ENCODE measurements at regions not wholly inside any gene's neighbourhood (a gene's known extent, or its start where the extent isn't known, plus 50 kb on each side); places are given as distances from the start of the nearest gene placed in this dataset.

- DNase-seq (ENCODE audit: low spot score): peak; percentile 42
- no peaks in the 10 kb centered on the region for H3K9me3 ChIP-seq
- peaks cover 0 to 17% of the 10 kb centered on the region in 2 donors for H3K4me1 ChIP-seq
- H3K36me3 ChIP-seq: no peaks in the 10 kb centered on the region
- no peak overlapping the region for H3K27ac ChIP-seq
- no peak overlapping the region for H3K4me3 ChIP-seq
- no peaks in the 10 kb centered on the region for H3K27me3 ChIP-seq
- no peak for TF ChIP-seq CTCF (IDR thresholded peaks at IDR 0.05)
Observed at GRCh38 chr6:169960521-169960885, 209.1 kb downstream of the ERMARD start.

GRCh38 chr6:169960003-169960344 is 208.6 kb downstream of the ERMARD start:
- DNase-seq (ENCODE audit: low spot score): peak; percentile 52
- Histone ChIP-seq H3K36me3 (no peaks in the 10 kb centered on the region), H3K4me1 (peaks cover 0 to 17% of the 10 kb centered on the region in 2 donors), H3K9me3 (no peaks in the 10 kb centered on the region), H3K4me3 (no peak overlapping the region), H3K27ac (no peak overlapping the region), H3K27me3 (no peaks in the 10 kb centered on the region)
- TF ChIP-seq CTCF (IDR thresholded peaks at IDR 0.05): no peak

- no peaks in the 10 kb centered on the region for H3K36me3 ChIP-seq
- H3K27ac ChIP-seq: no peak overlapping the region
- no peak overlapping the region for H3K4me3 ChIP-seq
- no peak for TF ChIP-seq CTCF (IDR thresholded peaks at IDR 0.05)
- peaks cover 0 to 17% of the 10 kb centered on the region in 2 donors for H3K4me1 ChIP-seq
- H3K9me3 ChIP-seq: no peaks in the 10 kb centered on the region
- H3K27me3 ChIP-seq: no peaks in the 10 kb centered on the region
- peak; percentile 58 for DNase-seq (ENCODE audit: low spot score)
Observed at GRCh38 chr6:169959136-169960002, 207.9 kb downstream of the ERMARD start.

- Histone ChIP-seq H3K27me3 (no peaks in the 10 kb centered on the region), H3K9me3 (no peaks in the 10 kb centered on the region), H3K36me3 (no peaks in the 10 kb centered on the region), H3K4me3 (no peak overlapping the region), H3K4me1 (peaks cover 0 to 17% of the 10 kb centered on the region in 2 donors), H3K27ac (no peak overlapping the region)
- peak; percentile 16 for DNase-seq (ENCODE audit: low spot score)
- no peak for TF ChIP-seq CTCF (IDR thresholded peaks at IDR 0.05)
Observed at GRCh38 chr6:169958510-169958909, 207.1 kb downstream of the ERMARD start.

GRCh38 chr6:169957351-169957963 is 206.0 kb downstream of the ERMARD start:
- Histone ChIP-seq H3K36me3 (no peaks in the 10 kb centered on the region), H3K27me3 (no peaks in the 10 kb centered on the region), H3K27ac (no peak overlapping the region), H3K4me3 (no peak overlapping the region), H3K4me1 (peaks cover 0 to 13% of the 10 kb centered on the region in 2 donors), H3K9me3 (no peaks in the 10 kb centered on the region)
- no peak for TF ChIP-seq CTCF (IDR thresholded peaks at IDR 0.05)
- DNase-seq (ENCODE audit: low spot score): peak; percentile 26
